ENCODE measurements at regions not wholly inside any gene's neighbourhood (a gene's known extent, or its start where the extent isn't known, plus 50 kb on each side); places are given as distances from the start of the nearest gene placed in this dataset.

GRCh38 chr2:12606472-12607000 lies 110.2 kb upstream of the TRIB2 start:
- no peaks in the 10 kb centered on the region for H3K36me3 ChIP-seq (ENCODE audit: control insufficient read depth, insufficient read depth, low read length)
- H3K4me1 Mint-ChIP-seq: peaks cover 22% of the 10 kb centered on the region
- no peaks in the 10 kb centered on the region for H3K9me3 Mint-ChIP-seq
- H3K27ac Mint-ChIP-seq: no peak overlapping the region
- H3K27me3 Mint-ChIP-seq (ENCODE audit: insufficient read depth): no peaks in the 10 kb centered on the region
- H3K4me3 Mint-ChIP-seq: no peak overlapping the region
- no peak overlapping the region for H3K27ac ChIP-seq (ENCODE audit: low read depth, low read length)
- 55 to 66% methylated on average over 5 of the region's 5 CpGs for WGBS, 2 experiments (ENCODE audit: insufficient coverage in 1 of 2, insufficient read length in 1 of 2)
- no peaks in the 10 kb centered on the region for H3K27me3 ChIP-seq (ENCODE audit: control insufficient read depth, insufficient read depth, low read length, poor library complexity, severe bottlenecking)
- H3K9ac ChIP-seq (ENCODE audit: extremely low read depth, low read length, poor library complexity, severe bottlenecking): no peak overlapping the region
- no peaks in the 10 kb centered on the region for H3K4me1 ChIP-seq (ENCODE audit: control insufficient read depth, insufficient read depth, low read length)
- no peaks in the 10 kb centered on the region for H3K36me3 Mint-ChIP-seq (ENCODE audit: low read depth)
- no peaks in the 10 kb centered on the region for H3K9me3 ChIP-seq (ENCODE audit: control insufficient read depth, low read length)
- no peak for DNase-seq
- peak; percentile 52 for TF ChIP-seq CTCF (conservative IDR thresholded peaks at IDR 0.05)
- no peak overlapping the region for H3K4me3 ChIP-seq (ENCODE audit: low read length)

DNA sequence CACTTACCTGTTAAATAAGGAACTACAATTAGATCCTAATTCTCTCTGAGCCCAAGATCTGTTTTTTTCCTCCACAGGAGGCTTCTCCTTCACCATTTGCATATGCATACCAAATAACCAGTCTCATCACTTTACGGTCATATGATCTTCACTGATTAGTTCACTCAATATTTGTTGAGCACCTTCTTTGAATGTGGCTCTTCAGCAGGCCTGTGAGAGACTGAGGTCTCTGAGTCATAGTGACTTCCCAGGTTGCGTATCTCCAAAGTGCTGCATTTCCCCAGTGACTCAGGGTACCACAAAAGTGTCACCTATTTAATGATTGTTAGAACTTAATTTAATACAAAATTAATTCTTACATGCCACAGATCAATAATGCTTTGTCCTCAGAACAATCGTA lies 108.8 kb upstream of the TRIB2 start:
- H3K36me3 Mint-ChIP-seq (ENCODE audit: low read depth): no peaks in the 10 kb centered on the region
- Histone ChIP-seq H3K27me3 (ENCODE audit: control insufficient read depth, insufficient read depth, low read length, poor library complexity, severe bottlenecking) (no peaks in the 10 kb centered on the region), H3K4me1 (ENCODE audit: control insufficient read depth, insufficient read depth, low read length) (no peaks in the 10 kb centered on the region), H3K9ac (ENCODE audit: extremely low read depth, low read length, poor library complexity, severe bottlenecking) (no peak overlapping the region), H3K9me3 (ENCODE audit: control insufficient read depth, low read length) (no peaks in the 10 kb centered on the region), H3K27ac (ENCODE audit: low read depth, low read length) (no peak overlapping the region), H3K36me3 (ENCODE audit: control insufficient read depth, insufficient read depth, low read length) (no peaks in the 10 kb centered on the region), H3K4me3 (ENCODE audit: low read length) (no peak overlapping the region)
- DNase-seq: no peak
- no peak overlapping the region for H3K27ac Mint-ChIP-seq
- H3K27me3 Mint-ChIP-seq (ENCODE audit: insufficient read depth): no peaks in the 10 kb centered on the region
- no peak overlapping the region for H3K4me3 Mint-ChIP-seq
- H3K4me1 Mint-ChIP-seq: peaks cover 22% of the 10 kb centered on the region
- H3K9me3 Mint-ChIP-seq: no peaks in the 10 kb centered on the region
- TF ChIP-seq CTCF (conservative IDR thresholded peaks at IDR 0.05): no peak
- WGBS, 2 experiments (ENCODE audit: insufficient coverage in 1 of 2, insufficient read length in 1 of 2): 67 to 93% methylated on average over 1 to 3 of the region's 3 CpGs

- Histone ChIP-seq H3K4me1 (ENCODE audit: control insufficient read depth, insufficient read depth, low read length) (no peaks in the 10 kb centered on the region), H3K9me3 (ENCODE audit: control insufficient read depth, low read length) (no peaks in the 10 kb centered on the region), H3K27me3 (ENCODE audit: control insufficient read depth, insufficient read depth, low read length, poor library complexity, severe bottlenecking) (no peaks in the 10 kb centered on the region), H3K4me3 (ENCODE audit: low read length) (no peak overlapping the region), H3K27ac (ENCODE audit: low read depth, low read length) (no peak overlapping the region), H3K36me3 (ENCODE audit: control insufficient read depth, insufficient read depth, low read length) (no peaks in the 10 kb centered on the region), H3K9ac (ENCODE audit: extremely low read depth, low read length, poor library complexity, severe bottlenecking) (no peak overlapping the region)
- H3K9me3 Mint-ChIP-seq: no peaks in the 10 kb centered on the region
- DNase-seq: no peak
- H3K4me1 Mint-ChIP-seq: peaks cover 19% of the 10 kb centered on the region
- TF ChIP-seq CTCF (conservative IDR thresholded peaks at IDR 0.05): no peak
- H3K4me3 Mint-ChIP-seq: no peak overlapping the region
- H3K36me3 Mint-ChIP-seq (ENCODE audit: low read depth): no peaks in the 10 kb centered on the region
- no peak overlapping the region for H3K27ac Mint-ChIP-seq
- H3K27me3 Mint-ChIP-seq (ENCODE audit: insufficient read depth): no peaks in the 10 kb centered on the region
Observed at GRCh38 chr2:12610314-12610713, 106.4 kb upstream of the TRIB2 start.

Data from endodermal cell (in vitro differentiated cells).